Neural progenitor cell (in vitro differentiated cells): ENCODE measurements at regions not wholly inside any gene's neighbourhood (a gene's known extent, or its start where the extent isn't known, plus 50 kb on each side); places are given as distances from the start of the nearest gene placed in this dataset.
"Not testable (repeated sequence)": the region's sequence is repeated elsewhere in the genome, so short reads cannot be mapped to it uniquely, and the experiment has no call there.

Source experiments
- DNase-seq: peaks from one replicate; pipeline ENCODE4 v3.0.0-alpha.2; 2016; ENCODE audit warnings: low spot score
- H2AFZ ChIP-seq: fragments of 200-600 bp; sonication (generic); replicated peaks from 2 replicates; pipeline ENCODE4 v1.6.1; 2016; ENCODE audit warnings: antibody characterized with exemption
- H3F3A ChIP-seq: fragments of 200-600 bp; sonication (generic); 2 replicates; pipeline ENCODE4 v1.6.1; 2016; ENCODE audit warnings: antibody characterized with exemption, low read depth
- H3K27ac ChIP-seq: fragments of 200-600 bp; sonication (generic); 2 replicates; pipeline ENCODE4 v1.5.1; 2016; ENCODE audit warnings: mild to moderate bottlenecking
- H3K27me3 ChIP-seq: fragments of 200-600 bp; sonication (generic); 2 replicates; pipeline ENCODE4 v1.6.1; 2016; ENCODE audit warnings: mild to moderate bottlenecking, moderate library complexity
- H3K36me3 ChIP-seq: fragments of 200-600 bp; sonication (generic); 2 replicates; pipeline ENCODE4 v1.5.1; 2016
- H3K4me1 ChIP-seq: fragments of 200-600 bp; sonication (generic); 2 replicates; pipeline ENCODE4 v1.6.1; 2016; ENCODE audit warnings: mixed run types
- H3K4me2 ChIP-seq: fragments of 200-600 bp; sonication (generic); 2 replicates; pipeline ENCODE4 v1.6.1; 2016
- H3K4me3 ChIP-seq: fragments of 200-600 bp; sonication (generic); 2 replicates; pipeline ENCODE4 v1.5.1; 2016
- H3K79me2 ChIP-seq: fragments of 200-600 bp; sonication (generic); 2 replicates; pipeline ENCODE4 v1.6.1; 2016; ENCODE audit warnings: low read depth
- H3K9ac ChIP-seq: fragments of 200-600 bp; sonication (generic); 2 replicates; pipeline ENCODE4 v1.6.1; 2016
- H3K9me3 ChIP-seq: fragments of 200-600 bp; sonication (generic); 2 replicates; pipeline ENCODE4 v1.5.1; 2016; ENCODE audit warnings: low read depth
- H4K20me1 ChIP-seq: fragments of 200-600 bp; sonication (generic); 2 replicates; pipeline ENCODE4 v1.6.1; 2016; ENCODE audit warnings: low read depth
- H3K27ac Mint-ChIP-seq: 3 replicates; pipeline ENCODE4 v1.8.0; 2021; ENCODE audit warnings: mixed read lengths
- H3K27me3 Mint-ChIP-seq: 2 replicates; pipeline ENCODE4 v1.8.0; 2022; ENCODE audit warnings: low read depth, mild to moderate bottlenecking, inconsistent platforms, moderate library complexity, mixed read lengths; ENCODE audit not compliant: insufficient read depth
- H3K36me3 Mint-ChIP-seq: 3 replicates; pipeline ENCODE4 v1.8.0; 2021; ENCODE audit warnings: mixed read lengths
- H3K4me1 Mint-ChIP-seq: 3 replicates; pipeline ENCODE4 v1.8.0; 2021; ENCODE audit warnings: mixed read lengths
- H3K4me3 Mint-ChIP-seq: 3 replicates; pipeline ENCODE4 v1.8.0; 2021; ENCODE audit warnings: mild to moderate bottlenecking, moderate library complexity, mixed read lengths
- H3K9me3 Mint-ChIP-seq: 3 replicates; pipeline ENCODE4 v1.8.0; 2020; ENCODE audit warnings: mixed read lengths
- EZH2 ChIP-seq: fragments of 200-600 bp; sonication (generic); IDR thresholded peaks from 2 replicates; pipeline ENCODE4 v1.6.1; 2017; ENCODE audit warnings: antibody characterized with exemption, mild to moderate bottlenecking, moderate library complexity
- EZH2phosphoT487 ChIP-seq: fragments of 200-600 bp; sonication (generic); IDR thresholded peaks from 2 replicates; pipeline ENCODE4 v1.6.1; 2017; ENCODE audit warnings: antibody characterized with exemption
- TF ChIP-seq, protein P1 (sequence below): fragments of 200-600 bp; sonication (generic); IDR thresholded peaks from 2 replicates; pipeline ENCODE4 v1.5.1; 2017; ENCODE audit warnings: antibody characterized with exemption, mild to moderate bottlenecking

DNA sequence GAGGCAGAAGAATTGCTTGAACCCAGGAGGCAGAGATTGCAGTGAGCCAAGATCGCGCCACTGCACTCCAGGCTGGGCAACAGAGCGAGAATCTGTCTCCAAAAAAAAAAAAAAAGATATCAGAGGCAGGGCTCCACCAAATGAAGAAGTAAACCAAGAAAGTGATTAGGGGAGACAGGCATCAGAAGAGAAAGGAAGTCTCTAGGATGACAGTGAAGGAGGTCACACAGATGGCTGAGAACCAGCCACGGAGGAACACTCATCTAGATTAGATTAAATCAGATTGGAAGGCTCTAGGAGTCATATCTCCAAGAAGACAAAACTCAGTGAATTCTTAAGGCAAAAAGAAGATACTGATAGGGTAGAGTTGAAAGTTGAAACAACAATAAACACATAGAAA, 102.2 kb upstream of the CCDC28A start:
- Histone ChIP-seq H3K4me3 (no peak overlapping the region), H3K9ac (no peak overlapping the region), H3K9me3 (no peaks in the 10 kb centered on the region), H3F3A (no peaks in the 10 kb centered on the region), H3K27ac (no peak overlapping the region), H4K20me1 (no peaks in the 10 kb centered on the region), H3K27me3 (no peaks in the 10 kb centered on the region), H3K4me1 (no peaks in the 10 kb centered on the region), H3K79me2 (peaks cover 60% of the 10 kb centered on the region), H3K36me3 (no peaks in the 10 kb centered on the region), H3K4me2 (no peak overlapping the region), H2AFZ (no peak overlapping the region)
- no peak for DNase-seq
- no peaks in the 10 kb centered on the region for H3K4me1 Mint-ChIP-seq
- no peak overlapping the region for H3K27ac Mint-ChIP-seq
- H3K36me3 Mint-ChIP-seq = no peaks in the 10 kb centered on the region
- no peak overlapping the region for H3K4me3 Mint-ChIP-seq
- H3K9me3 Mint-ChIP-seq = no peaks in the 10 kb centered on the region
- H3K27me3 Mint-ChIP-seq = no peaks in the 10 kb centered on the region
- TF ChIP-seq EZH2phosphoT487 (no peak), EZH2 (no peak)

DNA sequence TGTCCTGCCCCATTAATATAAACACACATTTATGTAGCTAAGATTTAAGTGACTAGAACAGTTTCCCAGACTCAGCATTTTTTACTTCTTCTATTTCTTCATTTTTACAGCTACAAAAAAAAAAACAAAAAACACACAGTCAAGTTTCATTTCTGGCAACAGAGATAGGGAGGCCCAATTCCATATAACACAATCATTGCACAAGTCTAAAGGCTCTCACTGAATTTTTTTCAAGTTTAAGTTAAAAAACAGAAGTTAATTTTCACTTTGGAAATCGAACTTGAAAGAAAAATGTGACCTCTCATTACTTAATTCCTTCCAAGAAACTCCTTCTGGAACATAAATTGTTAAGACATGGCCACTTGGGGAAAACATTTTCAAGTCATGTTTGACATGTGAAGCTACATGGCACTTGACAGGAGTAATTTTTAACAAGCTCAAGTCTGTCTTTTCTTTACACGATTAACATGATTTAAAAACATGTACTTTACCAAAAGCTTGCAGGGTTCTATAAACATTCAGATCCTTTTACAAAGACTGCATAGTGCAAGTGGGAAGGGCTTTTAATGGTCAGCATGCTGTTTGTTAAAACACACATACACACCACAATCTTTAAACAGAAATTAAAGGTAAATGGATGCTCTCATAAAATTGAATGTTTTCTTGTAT, 100.1 kb upstream of the CCDC28A start:
- Histone ChIP-seq H3K36me3 (no peaks in the 10 kb centered on the region), H3K9ac (no peak overlapping the region), H3K4me1 (peaks cover 5% of the 10 kb centered on the region), H3K9me3 (no peaks in the 10 kb centered on the region), H3K4me2 (no peak overlapping the region), H3K27me3 (no peaks in the 10 kb centered on the region), H3F3A (no peaks in the 10 kb centered on the region), H3K4me3 (no peak overlapping the region), H4K20me1 (no peaks in the 10 kb centered on the region), H2AFZ (no peak overlapping the region), H3K27ac (no peak overlapping the region), H3K79me2 (peaks cover 65% of the 10 kb centered on the region)
- DNase-seq = no peak
- no peaks in the 10 kb centered on the region for H3K27me3 Mint-ChIP-seq
- no peak overlapping the region for H3K27ac Mint-ChIP-seq
- H3K9me3 Mint-ChIP-seq = no peaks in the 10 kb centered on the region
- H3K4me3 Mint-ChIP-seq = no peak overlapping the region
- H3K36me3 Mint-ChIP-seq = no peaks in the 10 kb centered on the region
- no peak for TF ChIP-seq EZH2
- TF ChIP-seq EZH2phosphoT487 = no peak
- TF ChIP-seq, protein P1, sequence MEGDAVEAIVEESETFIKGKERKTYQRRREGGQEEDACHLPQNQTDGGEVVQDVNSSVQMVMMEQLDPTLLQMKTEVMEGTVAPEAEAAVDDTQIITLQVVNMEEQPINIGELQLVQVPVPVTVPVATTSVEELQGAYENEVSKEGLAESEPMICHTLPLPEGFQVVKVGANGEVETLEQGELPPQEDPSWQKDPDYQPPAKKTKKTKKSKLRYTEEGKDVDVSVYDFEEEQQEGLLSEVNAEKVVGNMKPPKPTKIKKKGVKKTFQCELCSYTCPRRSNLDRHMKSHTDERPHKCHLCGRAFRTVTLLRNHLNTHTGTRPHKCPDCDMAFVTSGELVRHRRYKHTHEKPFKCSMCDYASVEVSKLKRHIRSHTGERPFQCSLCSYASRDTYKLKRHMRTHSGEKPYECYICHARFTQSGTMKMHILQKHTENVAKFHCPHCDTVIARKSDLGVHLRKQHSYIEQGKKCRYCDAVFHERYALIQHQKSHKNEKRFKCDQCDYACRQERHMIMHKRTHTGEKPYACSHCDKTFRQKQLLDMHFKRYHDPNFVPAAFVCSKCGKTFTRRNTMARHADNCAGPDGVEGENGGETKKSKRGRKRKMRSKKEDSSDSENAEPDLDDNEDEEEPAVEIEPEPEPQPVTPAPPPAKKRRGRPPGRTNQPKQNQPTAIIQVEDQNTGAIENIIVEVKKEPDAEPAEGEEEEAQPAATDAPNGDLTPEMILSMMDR = no peak
- H3K4me1 Mint-ChIP-seq = peaks cover 4% of the 10 kb centered on the region

DNA sequence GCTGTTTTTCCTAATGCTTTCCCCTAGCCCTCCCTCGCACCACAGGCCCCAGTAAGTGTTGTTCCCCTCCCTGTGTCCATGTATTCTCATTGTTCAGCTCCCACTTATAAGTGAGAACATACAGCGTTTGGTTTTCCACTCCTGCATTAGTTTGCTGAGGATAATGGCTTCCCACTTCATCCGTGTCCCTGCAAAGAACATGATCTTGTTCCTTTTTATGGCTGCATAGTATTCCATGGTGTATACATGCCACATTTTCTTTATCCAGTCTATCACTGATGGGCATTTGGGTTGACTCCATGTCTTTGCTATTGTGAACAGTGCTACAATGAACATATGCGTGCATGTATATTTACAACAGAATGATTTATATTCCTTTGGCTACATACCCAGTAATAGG, 99.1 kb upstream of the CCDC28A start:
- H3K4me3 ChIP-seq, H3K36me3 Mint-ChIP-seq, H3K27ac ChIP-seq, H3K27ac Mint-ChIP-seq, H3K9ac ChIP-seq, H3F3A ChIP-seq, H3K36me3 ChIP-seq, H3K4me2 ChIP-seq, H4K20me1 ChIP-seq, H3K27me3 ChIP-seq, H3K9me3 Mint-ChIP-seq, H3K4me1 ChIP-seq, H3K9me3 ChIP-seq, H3K27me3 Mint-ChIP-seq, DNase-seq, H2AFZ ChIP-seq, H3K4me3 Mint-ChIP-seq: not testable (repeated sequence)
- peaks cover 12% of the 10 kb centered on the region for H3K4me1 Mint-ChIP-seq
- H3K79me2 ChIP-seq = peaks cover 66% of the 10 kb centered on the region

- H3K4me1 Mint-ChIP-seq = peaks cover 19% of the 10 kb centered on the region
- no peak overlapping the region for H3K27ac Mint-ChIP-seq
- no peaks in the 10 kb centered on the region for H3K9me3 Mint-ChIP-seq
Measured at GRCh38 chr6:138677538-138677937, 96.0 kb upstream of the CCDC28A start.

More at GRCh38 chr6:138677538-138677937, 96.0 kb upstream of the CCDC28A start:
- no peak for DNase-seq
- Histone ChIP-seq H3F3A (no peaks in the 10 kb centered on the region), H3K9me3 (no peaks in the 10 kb centered on the region), H3K36me3 (no peaks in the 10 kb centered on the region), H3K4me2 (no peak overlapping the region), H3K4me1 (peaks cover 5% of the 10 kb centered on the region), H3K27me3 (no peaks in the 10 kb centered on the region), H2AFZ (no peak overlapping the region), H3K27ac (no peak overlapping the region), H3K79me2 (peaks cover 50% of the 10 kb centered on the region), H4K20me1 (no peaks in the 10 kb centered on the region), H3K9ac (no peak overlapping the region), H3K4me3 (no peak overlapping the region)
- H3K27me3 Mint-ChIP-seq = no peaks in the 10 kb centered on the region
- no peak for TF ChIP-seq EZH2phosphoT487
- TF ChIP-seq, protein P1 = no peak
- TF ChIP-seq EZH2 = no peak
- H3K36me3 Mint-ChIP-seq = no peaks in the 10 kb centered on the region
- H3K4me3 Mint-ChIP-seq = no peak overlapping the region
